ENCODE measurements at regions not wholly inside any gene's neighbourhood (a gene's known extent, or its start where the extent isn't known, plus 50 kb on each side); places are given as distances from the start of the nearest gene placed in this dataset.

- DNase-seq (ENCODE audit: low read depth in 2 of 3, low spot score in 2 of 3) = no peak
These were observed 420.1 kb downstream of the TBC1D4 start for GRCh38 chr13:75061909-75062308.

- DNase-seq (ENCODE audit: low read depth in 2 of 3, low spot score in 2 of 3) = no peak
These were observed 426.7 kb downstream of the TBC1D4 start for GRCh38 chr13:75055296-75055695.

- DNase-seq (ENCODE audit: low read depth in 2 of 3, low spot score in 2 of 3) = no peak
These were observed 429.4 kb downstream of the TBC1D4 start for GRCh38 chr13:75052616-75053015.

GRCh38 chr13:75050419-75051046, 431.4 kb downstream of the TBC1D4 start:
- no peak for DNase-seq (ENCODE audit: low read depth in 2 of 3, low spot score in 2 of 3)

GRCh38 chr13:75049735-75050335, 432.1 kb downstream of the TBC1D4 start:
- DNase-seq (ENCODE audit: low read depth in 2 of 3, low spot score in 2 of 3) = no peak

GRCh38 chr13:75042807-75043206, 439.2 kb downstream of the TBC1D4 start:
- DNase-seq (ENCODE audit: low read depth in 2 of 3, low spot score in 2 of 3) = no peak

GRCh38 chr13:75038393-75039113, 443.4 kb downstream of the TBC1D4 start:
- no peak for DNase-seq (ENCODE audit: low read depth in 2 of 3, low spot score in 2 of 3)

- DNase-seq (ENCODE audit: low read depth in 2 of 3, low spot score in 2 of 3) = no peak
These were observed 456.0 kb downstream of the TBC1D4 start for GRCh38 chr13:75025956-75026355.

- DNase-seq (ENCODE audit: low read depth in 2 of 3, low spot score in 2 of 3) = no peak
These were observed 457.4 kb downstream of the TBC1D4 start for GRCh38 chr13:75024602-75025001.

- no peak for DNase-seq (ENCODE audit: low read depth in 2 of 3, low spot score in 2 of 3)
These were observed 458.4 kb downstream of the TBC1D4 start for GRCh38 chr13:75023609-75024008.

- DNase-seq (ENCODE audit: low read depth in 2 of 3, low spot score in 2 of 3) = no peak
These were observed 460.8 kb downstream of the TBC1D4 start for GRCh38 chr13:75021151-75021550.

- no peak for DNase-seq (ENCODE audit: low read depth in 2 of 3, low spot score in 2 of 3)
These were observed 465.7 kb downstream of the TBC1D4 start for GRCh38 chr13:75016225-75016624.

GRCh38 chr13:75013818-75014217, 468.2 kb downstream of the TBC1D4 start:
- no peak for DNase-seq (ENCODE audit: low read depth in 2 of 3, low spot score in 2 of 3)

GRCh38 chr13:75010941-75011340, 471.0 kb downstream of the TBC1D4 start:
- no peak for DNase-seq (ENCODE audit: low read depth in 2 of 3, low spot score in 2 of 3)

GRCh38 chr13:75008926-75009325, 473.0 kb downstream of the TBC1D4 start:
- DNase-seq (ENCODE audit: low read depth in 2 of 3, low spot score in 2 of 3) = no peak

GRCh38 chr13:74990992-74991391, 491.0 kb downstream of the TBC1D4 start:
- no peak for DNase-seq (ENCODE audit: low read depth in 2 of 3, low spot score in 2 of 3)

GRCh38 chr13:74987124-74987690, 494.8 kb downstream of the TBC1D4 start:
- DNase-seq (ENCODE audit: low read depth in 2 of 3, low spot score in 2 of 3) = no peak

GRCh38 chr13:74986609-74987008, 495.4 kb downstream of the TBC1D4 start:
- no peak for DNase-seq (ENCODE audit: low read depth in 2 of 3, low spot score in 2 of 3)

GRCh38 chr13:74979703-74980102, 502.3 kb downstream of the TBC1D4 start:
- no peak for DNase-seq (ENCODE audit: low read depth in 2 of 3, low spot score in 2 of 3)

- no peak for DNase-seq (ENCODE audit: low read depth in 2 of 3, low spot score in 2 of 3)
These were observed 503.4 kb downstream of the TBC1D4 start for GRCh38 chr13:74978591-74978990.

- DNase-seq (ENCODE audit: low read depth in 2 of 3, low spot score in 2 of 3) = no peak
These were observed 504.5 kb downstream of the TBC1D4 start for GRCh38 chr13:74977498-74977897.

GRCh38 chr13:74975111-74975510, 506.9 kb downstream of the TBC1D4 start:
- no peak for DNase-seq (ENCODE audit: low read depth in 2 of 3, low spot score in 2 of 3)

Data from activated CD8-positive, alpha-beta memory T cell treated with anti-CD3 and anti-CD28 coated beads for 48 hours (primary cell).